AG09319 (cell line): ENCODE measurements at regions not wholly inside any gene's neighbourhood (a gene's known extent, or its start where the extent isn't known, plus 50 kb on each side); places are given as distances from the start of the nearest gene placed in this dataset.
"Not testable (repeated sequence)": the region's sequence is repeated elsewhere in the genome, so short reads cannot be mapped to it uniquely, and the experiment has no call there.

ENCODE experiments used
- DNase-seq: peaks from one replicate; pipeline ENCODE4 v3.0.0-alpha.2; 2010; ENCODE audit warnings: low read depth; ENCODE audit errors: extremely low read depth
- CTCF ChIP-seq: IDR thresholded peaks from 2 replicates; pipeline ENCODE4 v1.5.1; 2011; ENCODE audit warnings: low read depth, mild to moderate bottlenecking, inconsistent platforms, low read length, moderate library complexity

- DNase-seq = not testable (repeated sequence)
These were observed 123.6 kb upstream of the RHOU start for GRCh38 chr1:228611707-228612106.

GRCh38 chr1:228622002-228622716, 113.1 kb upstream of the RHOU start:
- not testable (repeated sequence) for DNase-seq

GRCh38 chr1:228626481-228626880, 108.8 kb upstream of the RHOU start:
- not testable (repeated sequence) for DNase-seq

GRCh38 chr1:228632858-228633257, 102.4 kb upstream of the RHOU start:
- not testable (repeated sequence) for DNase-seq

- not testable (repeated sequence) for DNase-seq
These were observed 100.0 kb upstream of the RHOU start for GRCh38 chr1:228635304-228635703.

GRCh38 chr1:228637529-228637928, 97.8 kb upstream of the RHOU start:
- DNase-seq = not testable (repeated sequence)

GRCh38 chr1:228646717-228647522, 88.4 kb upstream of the RHOU start:
- TF ChIP-seq CTCF = no peak
- DNase-seq = no peak

- no peak for TF ChIP-seq CTCF
- DNase-seq = no peak
These were observed 87.5 kb upstream of the RHOU start for GRCh38 chr1:228647523-228648444.

GRCh38 chr1:228648647-228649383, 86.5 kb upstream of the RHOU start:
- no peak for DNase-seq
- no peak for TF ChIP-seq CTCF

GRCh38 chr1:228650141-228650540, 85.1 kb upstream of the RHOU start:
- DNase-seq = no peak
- no peak for TF ChIP-seq CTCF
